Transverse colon (tissue), 4 donors: ENCODE measurements at regions not wholly inside any gene's neighbourhood (a gene's known extent, or its start where the extent isn't known, plus 50 kb on each side); places are given as distances from the start of the nearest gene placed in this dataset.

Source experiments
- CTCF ChIP-seq, 5 experiments: fragments of 200-600 bp in 3 of 5; fragments of 450-650 bp in 2 of 5; sonication (generic) in 3 of 5; IDR thresholded peaks; 1 replicate in 2 of 5; 2 replicates in 3 of 5; pipeline ENCODE4 v1.5.1; 2016 to 2017; ENCODE audit warnings: antibody characterized with exemption in 5 of 5, inconsistent platforms in 3 of 5, mild to moderate bottlenecking in 2 of 5, moderate library complexity in 1 of 5
- EP300 ChIP-seq: sonication (generic); formaldehyde crosslinking; IDR thresholded peaks from one replicate; pipeline ENCODE4 v1.6.1; 2017; ENCODE audit warnings: antibody characterized with exemption, low read depth
- POLR2A ChIP-seq: fragments of 450-650 bp; IDR thresholded peaks from one replicate; pipeline ENCODE4 v1.6.1; 2016; ENCODE audit warnings: antibody characterized with exemption, mild to moderate bottlenecking, moderate library complexity
- POLR2AphosphoS5 ChIP-seq, 3 donors: sonication (generic); formaldehyde crosslinking; IDR thresholded peaks; one replicate each; pipeline ENCODE4 v1.6.1; 2016; ENCODE audit warnings: antibody characterized with exemption in 3 of 3

- TF ChIP-seq CTCF (IDR thresholded peaks at IDR 0.05) (no peak), POLR2AphosphoS5 (IDR thresholded peaks at IDR 0.05) (no peak), POLR2A (no peak), EP300 (no peak)
Measured at GRCh38 chr4:24334906-24335305, 249.4 kb downstream of the DHX15 start.
